AG08395 (cell line): ENCODE measurements at regions not wholly inside any gene's neighbourhood (a gene's known extent, or its start where the extent isn't known, plus 50 kb on each side); places are given as distances from the start of the nearest gene placed in this dataset.
"Not testable (repeated sequence)": the region's sequence is repeated elsewhere in the genome, so short reads cannot be mapped to it uniquely, and the experiment has no call there.

Experiments used
- DNase-seq: peaks from one replicate; pipeline ENCODE4 v3.0.0; 2012; ENCODE audit warnings: mixed read lengths, low spot score

- peak; percentile 53 for DNase-seq
Measured at GRCh38 chr2:188645986-188646385, 328.2 kb upstream of the COL3A1 start.

GRCh38 chr2:188647430-188648070 lies 326.6 kb upstream of the COL3A1 start:
- no peak for DNase-seq

GRCh38 chr2:188659656-188660406 lies 314.3 kb upstream of the COL3A1 start:
- peak; percentile 76 for DNase-seq

- DNase-seq = no peak
Measured at GRCh38 chr2:188663301-188663700, 310.9 kb upstream of the COL3A1 start.

GRCh38 chr2:188664416-188664815 lies 309.8 kb upstream of the COL3A1 start:
- peak; percentile 5 for DNase-seq

GRCh38 chr2:188664951-188665595 lies 309.1 kb upstream of the COL3A1 start:
- peak; percentile 39 for DNase-seq

- no peak for DNase-seq
Measured at GRCh38 chr2:188665727-188666304, 308.4 kb upstream of the COL3A1 start.

GRCh38 chr2:188666503-188666902 lies 307.7 kb upstream of the COL3A1 start:
- no peak for DNase-seq

- peak; percentile 46 for DNase-seq
Measured at GRCh38 chr2:188668017-188668680, 306.0 kb upstream of the COL3A1 start.

- DNase-seq = peak; percentile 13
Measured at GRCh38 chr2:188675391-188676009, 298.7 kb upstream of the COL3A1 start.

- peak; percentile 5 for DNase-seq
Measured at GRCh38 chr2:188676010-188676400, 298.2 kb upstream of the COL3A1 start.

- DNase-seq = no peak
Measured at GRCh38 chr2:188677142-188677541, 297.0 kb upstream of the COL3A1 start.

GRCh38 chr2:188678882-188679281 lies 295.3 kb upstream of the COL3A1 start:
- DNase-seq = peak; percentile 25

- no peak for DNase-seq
Measured at GRCh38 chr2:188682838-188683237, 291.3 kb upstream of the COL3A1 start.

- no peak for DNase-seq
Measured at GRCh38 chr2:188684795-188685194, 289.4 kb upstream of the COL3A1 start.

- DNase-seq = no peak
Measured at GRCh38 chr2:188693111-188693510, 281.1 kb upstream of the COL3A1 start.

- no peak for DNase-seq
Measured at GRCh38 chr2:188693771-188694170, 280.4 kb upstream of the COL3A1 start.

GRCh38 chr2:188695953-188696352 lies 278.2 kb upstream of the COL3A1 start:
- peak; percentile 52 for DNase-seq

- not testable (repeated sequence) for DNase-seq
Measured at GRCh38 chr2:188698151-188698550, 276.0 kb upstream of the COL3A1 start.

GRCh38 chr2:188701836-188702235 lies 272.3 kb upstream of the COL3A1 start:
- DNase-seq = no peak

- no peak for DNase-seq
Measured at GRCh38 chr2:188705191-188705590, 269.0 kb upstream of the COL3A1 start.

- no peak for DNase-seq
Measured at GRCh38 chr2:188713961-188714360, 260.2 kb upstream of the COL3A1 start.
